K562 (cell line): ENCODE measurements at regions not wholly inside any gene's neighbourhood (a gene's known extent, or its start where the extent isn't known, plus 50 kb on each side); places are given as distances from the start of the nearest gene placed in this dataset.

Source experiments
- ATAC-seq: fragments of 200-7000 bp; cut with Tn5 transposase; 3 replicates; pipeline ENCODE4 v1.9.1; 2020; ENCODE audit warnings: moderate library complexity
- BruUV-seq: library from RNA; stranded (reverse); fragments of 400-500 nt; replicated peaks from 2 replicates; lab custom pipeline; 2021; lab: Mats Ljungman, UMichigan
- CTCF ChIA-PET: fragments of 300-600 bp; formaldehyde crosslinking; extraction: SDS; loops from one replicate; lab custom pipeline; 2021; ENCODE audit warnings: low intra/inter-chr PET ratio; lab: Yijun Ruan, JAX
- POLR2A ChIA-PET: fragments of 300-600, 350-650 bp; sonication (Branson Sonifier 250); formaldehyde crosslinking; extraction: SDS; loops from one replicate; lab custom pipeline; 2021; ENCODE audit warnings: antibody characterized with exemption, inconsistent platforms; lab: Yijun Ruan, JAX
- DNase-seq, 4 experiments: peaks; one replicate each; pipeline versions ENCODE4 v3.0.0 to v3.0.0-alpha.2; 2011 to 2018; ENCODE audit warnings: low spot score in 3 of 4, mixed read lengths in 3 of 4; ENCODE audit errors: extremely low read depth in 1 of 4
- FAIRE-seq: peaks from 2 replicates; lab custom pipeline; 2011; peaks lifted over from hg19 to GRCh38; lab: Jason Lieb, UNC
- H2AFZ ChIP-seq: 2 replicates; pipeline ENCODE4 v1.6.0; 2011; ENCODE audit warnings: low read depth, low read length, control low read depth, inconsistent platforms
- H3K27ac ChIP-seq: fragments of 200-600 bp; 3 replicates; pipeline ENCODE4 v1.8.0; 2011; ENCODE audit warnings: low read depth, mild to moderate bottlenecking, control low read depth, inconsistent platforms, low read length, moderate library complexity, mixed read lengths; ENCODE audit errors: extremely low read depth
- H3K27me3 ChIP-seq, 2 experiments: fragments of 300-600 bp in 1 of 2; 2 replicates in 1 of 2; 3 replicates in 1 of 2; pipeline versions ENCODE4 v1.6.0 to v1.8.0; 2011; ENCODE audit warnings: inconsistent platforms in 2 of 2, low read length in 2 of 2, mild to moderate bottlenecking in 1 of 2, mixed read lengths in 1 of 2, moderate library complexity in 1 of 2; ENCODE audit not compliant: control insufficient read depth in 2 of 2, insufficient read depth in 2 of 2
- H3K36me3 ChIP-seq: fragments of 300-600 bp; 3 replicates; pipeline ENCODE4 v1.8.0; 2011; ENCODE audit warnings: mild to moderate bottlenecking, low read length, inconsistent platforms; ENCODE audit not compliant: control insufficient read depth, insufficient read depth
- H3K4me1 ChIP-seq, 2 experiments: fragments of 200-600 bp in 1 of 2; replicated peaks in 1 of 2; 2 replicates in 1 of 2; 3 replicates in 1 of 2; pipeline versions ENCODE4 v1.5.1 to v1.8.0; 2011; ENCODE audit warnings: inconsistent platforms in 2 of 2, low read length in 2 of 2, mild to moderate bottlenecking in 1 of 2, mixed read lengths in 1 of 2, moderate library complexity in 1 of 2; ENCODE audit not compliant: control insufficient read depth in 2 of 2, insufficient read depth in 2 of 2
- H3K4me2 ChIP-seq: 2 replicates; pipeline ENCODE4 v1.6.1; 2011; ENCODE audit warnings: low read length, control low read depth, inconsistent platforms, mixed read lengths; ENCODE audit not compliant: insufficient read depth
- H3K4me3 ChIP-seq: fragments of 200-600 bp; sonication (generic), shearing (Covaris generic); 2 replicates; pipeline ENCODE4 v1.5.1; 2016; ENCODE audit warnings: control low read depth, inconsistent platforms
- H3K79me2 ChIP-seq: fragments of 200-600 bp; 3 replicates; pipeline ENCODE4 v1.8.0; 2011; ENCODE audit warnings: low read length, inconsistent platforms; ENCODE audit not compliant: control insufficient read depth, insufficient read depth
- H3K9ac ChIP-seq, 2 experiments: 2 replicates each; pipeline versions ENCODE4 v1.6.0 to v1.6.1; 2011; ENCODE audit warnings: low read depth in 2 of 2, low read length in 2 of 2, control low read depth in 1 of 2, inconsistent platforms in 1 of 2, mild to moderate bottlenecking in 1 of 2, mixed read lengths in 1 of 2; ENCODE audit not compliant: insufficient read depth in 1 of 2
- H3K9me1 ChIP-seq: one replicate; pipeline ENCODE4 v1.6.0; 2011; ENCODE audit warnings: inconsistent platforms, mild to moderate bottlenecking, low read length, moderate library complexity; ENCODE audit not compliant: control insufficient read depth, insufficient read depth
- H3K9me3 ChIP-seq: replicated peaks from 2 replicates; pipeline ENCODE4 v1.5.1; 2011; ENCODE audit warnings: low read depth, low read length, inconsistent platforms; ENCODE audit not compliant: control insufficient read depth, insufficient read depth
- H4K20me1 ChIP-seq: replicated peaks from 2 replicates; pipeline ENCODE4 v1.6.1; 2011; ENCODE audit warnings: low read length, inconsistent platforms, mixed read lengths; ENCODE audit not compliant: control insufficient read depth, insufficient read depth
- GTF2F1 ChIP-seq: IDR thresholded peaks from 2 replicates; pipeline ENCODE4 v1.6.1; 2011; ENCODE audit warnings: low read depth, low read length, improper control_type of control experiment
- HMGN3 ChIP-seq: IDR thresholded peaks from 2 replicates; pipeline ENCODE4 v1.6.1; 2011; ENCODE audit warnings: borderline replicate concordance, low read depth, mild to moderate bottlenecking, mixed read lengths, low read length; ENCODE audit not compliant: insufficient read length; ENCODE audit errors: extremely low read depth
- MTA1 ChIP-seq: fragments of 450-650 bp; IDR thresholded peaks from 2 replicates; pipeline ENCODE4 v1.6.1; 2017; ENCODE audit warnings: borderline replicate concordance
- MTA3 ChIP-seq: fragments of 450-650 bp; formaldehyde crosslinking; IDR thresholded peaks from 2 replicates; pipeline ENCODE4 v1.6.1; 2017; ENCODE audit warnings: mild to moderate bottlenecking, borderline replicate concordance
- NR2C2 ChIP-seq, 2 experiments: fragments of 200-800 bp in 1 of 2; sonication (Bioruptor generic) in 1 of 2; sonication (generic) in 1 of 2; formaldehyde crosslinking in 1 of 2; IDR thresholded peaks; 2 replicates each; pipeline versions ENCODE4 v1.6.1 to v1.8.0; 2016 to 2022; ENCODE audit warnings: mild to moderate bottlenecking in 1 of 2, missing compliant biosample characterization in 1 of 2, missing genetic modification characterization in 1 of 2, missing genetic modification reagents in 1 of 2
- RBM22 ChIP-seq: fragments of 200-400 bp; formaldehyde crosslinking; IDR thresholded peaks from 2 replicates; pipeline ENCODE4 v1.6.1; 2018; ENCODE audit warnings: low read length, low read depth; ENCODE audit not compliant: poor library complexity, severe bottlenecking
- U2AF1 ChIP-seq: fragments of 200-400 bp; formaldehyde crosslinking; optimal IDR thresholded peaks from 2 replicates; pipeline ENCODE3; 2017; ENCODE audit warnings: mild to moderate bottlenecking, low read depth, low read length, moderate library complexity
- ZFPM2 ChIP-seq: fragments of 250-450 bp; sonication (Bioruptor Pico); IDR thresholded peaks from 2 replicates; pipeline ENCODE4 v1.5.1; 2022; ENCODE audit warnings: mild to moderate bottlenecking
- ZNF830 ChIP-seq: fragments of 250-450 bp; sonication (Bioruptor Pico); IDR thresholded peaks from 2 replicates; pipeline ENCODE4 v1.5.0; 2021; ENCODE audit warnings: mild to moderate bottlenecking
- WGBS: fragments of 100-300 bp; shearing (Covaris generic); methylation state at CpG from one replicate; pipeline ENCODE4 v1.1.6; 2016; ENCODE audit warnings: low coverage, mixed read lengths; ENCODE audit not compliant: insufficient coverage; ENCODE audit errors: missing lambda C conversion rate; 5-methylcytosine and 5-hydroxymethylcytosine counted together
- in situ Hi-C: fragments of 300-500 bp; cut with MboI; formaldehyde crosslinking; loops from 4 replicates; pipeline ENCODE4 v1.15.0; 2018; ENCODE audit warnings: inconsistent platforms, mixed read lengths
- intact Hi-C: fragments of 100-400 bp; cut with micrococcal nuclease; formaldehyde crosslinking; loops from 2 replicates; pipeline ENCODE4 v1.14.2; 2022
- TF ChIP-seq, protein P1 (sequence below): fragments of 250-450 bp; sonication (Bioruptor Pico); IDR thresholded peaks from 2 replicates; pipeline ENCODE4 v1.8.0; 2021; ENCODE audit warnings: borderline replicate concordance, mild to moderate bottlenecking, moderate library complexity; ENCODE audit not compliant: poor library complexity, severe bottlenecking
- TF ChIP-seq, protein P2 (sequence below), 2 experiments: IDR thresholded peaks; 2 replicates each; pipeline ENCODE4 v1.6.1; 2011; ENCODE audit warnings: borderline replicate concordance in 1 of 2, control low read depth in 1 of 2, low read depth in 1 of 2, low read length in 1 of 2, mild to moderate bottlenecking in 1 of 2, mixed read lengths in 1 of 2, moderate library complexity in 1 of 2; ENCODE audit not compliant: insufficient read depth in 1 of 2, insufficient read length in 1 of 2, poor library complexity in 1 of 2, severe bottlenecking in 1 of 2; ENCODE audit errors: extremely low read depth in 1 of 2
- TF ChIP-seq, protein P3 (sequence below): fragments of 450-650 bp; IDR thresholded peaks from 2 replicates; pipeline ENCODE4 v1.6.1; 2016; ENCODE audit warnings: mild to moderate bottlenecking
- TF ChIP-seq, protein P4 (sequence below): fragments of 450-650 bp; IDR thresholded peaks from 2 replicates; pipeline ENCODE4 v1.6.1; 2017; ENCODE audit warnings: antibody characterized with exemption, mild to moderate bottlenecking

DNA sequence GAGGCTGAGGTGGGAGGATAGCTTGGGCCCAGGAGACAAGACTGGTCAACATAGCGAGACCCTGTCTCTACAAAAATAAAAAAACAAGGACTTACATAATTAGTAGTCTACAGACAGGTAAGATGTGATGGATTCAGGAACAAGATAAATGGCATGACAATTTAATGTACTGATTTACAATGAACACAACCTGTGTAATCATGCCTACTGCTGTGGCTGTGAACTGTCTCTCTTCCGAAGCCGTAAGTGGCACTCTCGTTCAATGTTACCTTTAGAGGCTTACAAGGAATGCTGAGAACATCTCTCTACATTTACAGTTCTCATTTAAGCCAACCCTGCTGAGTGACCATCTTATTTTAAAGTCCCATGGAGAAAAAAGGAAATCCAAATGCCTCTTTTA lies 134.8 kb upstream of the PRDM1 start:
- no peaks in the 10 kb centered on the region for H3K27me3 ChIP-seq
- no peaks in the 10 kb centered on the region for H3K36me3 ChIP-seq
- intact Hi-C loops, result no loop called here
- no peaks in the 10 kb centered on the region for H3K79me2 ChIP-seq
- no peaks in the 10 kb centered on the region for H3K9me3 ChIP-seq
- no peaks in the 10 kb centered on the region for H4K20me1 ChIP-seq
- H3K4me2 ChIP-seq, result no peak overlapping the region
- FAIRE-seq (no peak), ATAC-seq (no peak), DNase-seq (no peak)
- 30% methylated on average over 4 of the region's 4 CpGs for WGBS
- H3K27ac ChIP-seq, result no peak overlapping the region
- ChIA-PET CTCF (no interaction called here), POLR2A (interaction anchor here (1.5 kb wide), 1 partner anchor 11 kb away, joined by 6 read pairs; no protein-coding TSS in a partner anchor)
- H3K9me1 ChIP-seq, result no peaks in the 10 kb centered on the region
- H3K4me1 ChIP-seq, result no peaks in the 10 kb centered on the region; a peak in 1 of 5 replicates
- H2AFZ ChIP-seq, result no peak overlapping the region
- no TSS peak for BruUV-seq
- H3K9ac ChIP-seq, result no peak overlapping the region
- H3K4me3 ChIP-seq, result no peak overlapping the region
- in situ Hi-C loops, result no loop called here
- TF ChIP-seq ZNF830 (CRISPR knock-in tag) (no peak), GTF2F1 (no peak), NR2C2 (CRISPR knock-in tag; IDR thresholded peaks at IDR 0.05) (no peak), NR2C2 (tag; IDR thresholded peaks at IDR 0.05) (no peak), U2AF1 (no peak), HMGN3 (no peak), RBM22 (no peak), ZFPM2 (CRISPR knock-in tag) (no peak), MTA3 (no peak), MTA1 (no peak)
- TF ChIP-seq, protein P1, sequence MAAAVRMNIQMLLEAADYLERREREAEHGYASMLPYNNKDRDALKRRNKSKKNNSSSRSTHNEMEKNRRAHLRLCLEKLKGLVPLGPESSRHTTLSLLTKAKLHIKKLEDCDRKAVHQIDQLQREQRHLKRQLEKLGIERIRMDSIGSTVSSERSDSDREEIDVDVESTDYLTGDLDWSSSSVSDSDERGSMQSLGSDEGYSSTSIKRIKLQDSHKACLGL (CRISPR knock-in tag), result no peak
- TF ChIP-seq, protein P2, sequence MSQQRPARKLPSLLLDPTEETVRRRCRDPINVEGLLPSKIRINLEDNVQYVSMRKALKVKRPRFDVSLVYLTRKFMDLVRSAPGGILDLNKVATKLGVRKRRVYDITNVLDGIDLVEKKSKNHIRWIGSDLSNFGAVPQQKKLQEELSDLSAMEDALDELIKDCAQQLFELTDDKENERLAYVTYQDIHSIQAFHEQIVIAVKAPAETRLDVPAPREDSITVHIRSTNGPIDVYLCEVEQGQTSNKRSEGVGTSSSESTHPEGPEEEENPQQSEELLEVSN (IDR thresholded peaks at IDR 0.05; ENCODE audit: borderline replicate concordance in 1 of 2, extremely low read depth in 1 of 2, insufficient read depth in 1 of 2, insufficient read length in 1 of 2, low read depth in 1 of 2, low read length in 1 of 2, poor library complexity in 1 of 2, severe bottlenecking in 1 of 2), result no peak
- TF ChIP-seq, protein P3, sequence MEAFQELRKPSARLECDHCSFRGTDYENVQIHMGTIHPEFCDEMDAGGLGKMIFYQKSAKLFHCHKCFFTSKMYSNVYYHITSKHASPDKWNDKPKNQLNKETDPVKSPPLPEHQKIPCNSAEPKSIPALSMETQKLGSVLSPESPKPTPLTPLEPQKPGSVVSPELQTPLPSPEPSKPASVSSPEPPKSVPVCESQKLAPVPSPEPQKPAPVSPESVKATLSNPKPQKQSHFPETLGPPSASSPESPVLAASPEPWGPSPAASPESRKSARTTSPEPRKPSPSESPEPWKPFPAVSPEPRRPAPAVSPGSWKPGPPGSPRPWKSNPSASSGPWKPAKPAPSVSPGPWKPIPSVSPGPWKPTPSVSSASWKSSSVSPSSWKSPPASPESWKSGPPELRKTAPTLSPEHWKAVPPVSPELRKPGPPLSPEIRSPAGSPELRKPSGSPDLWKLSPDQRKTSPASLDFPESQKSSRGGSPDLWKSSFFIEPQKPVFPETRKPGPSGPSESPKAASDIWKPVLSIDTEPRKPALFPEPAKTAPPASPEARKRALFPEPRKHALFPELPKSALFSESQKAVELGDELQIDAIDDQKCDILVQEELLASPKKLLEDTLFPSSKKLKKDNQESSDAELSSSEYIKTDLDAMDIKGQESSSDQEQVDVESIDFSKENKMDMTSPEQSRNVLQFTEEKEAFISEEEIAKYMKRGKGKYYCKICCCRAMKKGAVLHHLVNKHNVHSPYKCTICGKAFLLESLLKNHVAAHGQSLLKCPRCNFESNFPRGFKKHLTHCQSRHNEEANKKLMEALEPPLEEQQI, result no peak
- TF ChIP-seq, protein P4, sequence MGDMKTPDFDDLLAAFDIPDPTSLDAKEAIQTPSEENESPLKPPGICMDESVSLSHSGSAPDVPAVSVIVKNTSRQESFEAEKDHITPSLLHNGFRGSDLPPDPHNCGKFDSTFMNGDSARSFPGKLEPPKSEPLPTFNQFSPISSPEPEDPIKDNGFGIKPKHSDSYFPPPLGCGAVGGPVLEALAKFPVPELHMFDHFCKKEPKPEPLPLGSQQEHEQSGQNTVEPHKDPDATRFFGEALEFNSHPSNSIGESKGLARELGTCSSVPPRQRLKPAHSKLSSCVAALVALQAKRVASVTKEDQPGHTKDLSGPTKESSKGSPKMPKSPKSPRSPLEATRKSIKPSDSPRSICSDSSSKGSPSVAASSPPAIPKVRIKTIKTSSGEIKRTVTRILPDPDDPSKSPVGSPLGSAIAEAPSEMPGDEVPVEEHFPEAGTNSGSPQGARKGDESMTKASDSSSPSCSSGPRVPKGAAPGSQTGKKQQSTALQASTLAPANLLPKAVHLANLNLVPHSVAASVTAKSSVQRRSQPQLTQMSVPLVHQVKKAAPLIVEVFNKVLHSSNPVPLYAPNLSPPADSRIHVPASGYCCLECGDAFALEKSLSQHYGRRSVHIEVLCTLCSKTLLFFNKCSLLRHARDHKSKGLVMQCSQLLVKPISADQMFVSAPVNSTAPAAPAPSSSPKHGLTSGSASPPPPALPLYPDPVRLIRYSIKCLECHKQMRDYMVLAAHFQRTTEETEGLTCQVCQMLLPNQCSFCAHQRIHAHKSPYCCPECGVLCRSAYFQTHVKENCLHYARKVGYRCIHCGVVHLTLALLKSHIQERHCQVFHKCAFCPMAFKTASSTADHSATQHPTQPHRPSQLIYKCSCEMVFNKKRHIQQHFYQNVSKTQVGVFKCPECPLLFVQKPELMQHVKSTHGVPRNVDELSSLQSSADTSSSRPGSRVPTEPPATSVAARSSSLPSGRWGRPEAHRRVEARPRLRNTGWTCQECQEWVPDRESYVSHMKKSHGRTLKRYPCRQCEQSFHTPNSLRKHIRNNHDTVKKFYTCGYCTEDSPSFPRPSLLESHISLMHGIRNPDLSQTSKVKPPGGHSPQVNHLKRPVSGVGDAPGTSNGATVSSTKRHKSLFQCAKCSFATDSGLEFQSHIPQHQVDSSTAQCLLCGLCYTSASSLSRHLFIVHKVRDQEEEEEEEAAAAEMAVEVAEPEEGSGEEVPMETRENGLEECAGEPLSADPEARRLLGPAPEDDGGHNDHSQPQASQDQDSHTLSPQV, result no peak
